Liver (tissue), 3 donors: ENCODE measurements at regions not wholly inside any gene's neighbourhood (a gene's known extent, or its start where the extent isn't known, plus 50 kb on each side); places are given as distances from the start of the nearest gene placed in this dataset.

Source experiments
- EGR1 ChIP-seq, 2 donors: IDR thresholded peaks; 2 replicates each; pipeline ENCODE4 v1.6.1; 2016 to 2018; ENCODE audit warnings: antibody characterized with exemption in 2 of 2, low read depth in 2 of 2
- FOXA1 ChIP-seq: IDR thresholded peaks from 2 replicates; pipeline ENCODE4 v1.6.1; 2016; ENCODE audit warnings: antibody characterized with exemption
- GABPA ChIP-seq, 2 donors: IDR thresholded peaks in 1 of 2; conservative IDR thresholded peaks in 1 of 2; 2 replicates each; pipeline ENCODE4 v1.6.1; 2016; ENCODE audit warnings: antibody characterized with exemption in 2 of 2, mild to moderate bottlenecking in 1 of 2, moderate library complexity in 1 of 2
- JUND ChIP-seq, 2 donors: IDR thresholded peaks; 2 replicates each; pipeline ENCODE4 v1.6.1; 2016; ENCODE audit warnings: antibody characterized with exemption in 2 of 2
- RAD21 ChIP-seq, 2 donors: IDR thresholded peaks; 2 replicates each; pipeline ENCODE4 v1.6.1; 2016; ENCODE audit warnings: antibody characterized with exemption in 2 of 2, mild to moderate bottlenecking in 2 of 2
- RXRA ChIP-seq, 2 donors: IDR thresholded peaks; 2 replicates each; pipeline ENCODE4 v1.6.1; 2017 to 2018; ENCODE audit warnings: antibody characterized with exemption in 2 of 2, mild to moderate bottlenecking in 1 of 2
- SP1 ChIP-seq: IDR thresholded peaks from 2 replicates; pipeline ENCODE4 v1.6.1; 2018; ENCODE audit warnings: antibody characterized with exemption, mild to moderate bottlenecking
- TAF1 ChIP-seq: conservative IDR thresholded peaks from 2 replicates; pipeline ENCODE4 v1.6.1; 2016; ENCODE audit warnings: antibody characterized with exemption, mild to moderate bottlenecking
- YY1 ChIP-seq: IDR thresholded peaks from 2 replicates; pipeline ENCODE4 v1.6.1; 2016; ENCODE audit warnings: antibody characterized with exemption, mild to moderate bottlenecking
- TF ChIP-seq, protein P1 (sequence below): IDR thresholded peaks from 2 replicates; pipeline ENCODE4 v1.6.1; 2016; ENCODE audit warnings: antibody characterized with exemption
- TF ChIP-seq, protein P2 (sequence below): fragments of 150-350 bp; IDR thresholded peaks from 2 replicates; pipeline ENCODE4 v1.5.1; 2017; ENCODE audit warnings: improper control_type of control experiment, low read depth, low read length; ENCODE audit not compliant: missing input control
- TF ChIP-seq, protein P3 (sequence below): IDR thresholded peaks from 2 replicates; pipeline ENCODE4 v1.6.1; 2016; ENCODE audit warnings: antibody characterized with exemption, mild to moderate bottlenecking
- TF ChIP-seq, protein P4 (sequence below): IDR thresholded peaks from 2 replicates; pipeline ENCODE4 v1.6.1; 2016; ENCODE audit warnings: antibody characterized with exemption
- TF ChIP-seq, protein P5 (sequence below): IDR thresholded peaks from 2 replicates; pipeline ENCODE4 v1.6.1; 2016; ENCODE audit warnings: antibody characterized with exemption
- donor health status: healthy.
- donor health status: healthy.

DNA sequence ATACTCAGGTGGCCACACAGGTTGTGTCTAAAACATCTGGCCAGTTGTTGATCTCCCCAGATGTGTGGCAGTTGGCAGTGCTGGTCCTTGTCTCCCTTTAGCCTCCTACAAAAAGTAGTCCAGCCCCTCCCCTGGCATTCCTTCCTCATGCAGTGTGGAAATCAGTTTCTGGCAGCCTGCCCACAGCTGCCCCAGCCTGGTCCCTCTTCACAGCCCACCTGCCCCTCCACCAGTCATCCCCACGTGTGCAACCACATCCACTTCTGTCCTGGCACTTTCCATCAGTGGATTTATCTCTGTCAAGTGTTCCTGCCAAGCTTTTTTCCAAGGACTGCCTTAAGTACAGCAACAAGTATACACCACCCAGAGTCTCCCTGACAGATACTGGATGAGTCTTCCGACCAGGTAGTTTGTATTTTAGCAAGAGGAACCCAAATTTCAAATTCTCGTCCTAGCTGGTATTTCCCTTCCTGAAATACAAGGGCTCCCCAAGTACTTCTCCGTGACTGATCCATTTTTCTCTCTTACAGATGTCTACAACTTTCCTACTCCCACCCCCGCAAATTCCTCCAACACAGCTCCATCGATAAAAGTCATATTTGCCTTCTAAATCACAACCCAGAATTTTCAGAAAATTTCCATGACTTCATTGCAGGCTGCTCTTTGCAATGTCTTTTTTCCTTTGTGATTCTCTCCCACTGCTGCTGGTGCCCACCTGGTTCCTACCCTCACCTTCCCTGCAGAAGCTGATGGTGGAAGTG is 313.5 kb downstream of the FOXO1 start:
- TF ChIP-seq RAD21 (IDR thresholded peaks at IDR 0.05) (no peak), FOXA1 (no peak), YY1 (no peak), SP1 (no peak), TAF1 (no peak), JUND (IDR thresholded peaks at IDR 0.05) (no peak), GABPA (IDR thresholded peaks at IDR 0.05 in 1 of 2, conservative IDR thresholded peaks at IDR 0.05 in 1 of 2) (no peak), EGR1 (IDR thresholded peaks at IDR 0.05; ENCODE audit: low read depth in 2 of 2) (no peak), RXRA (IDR thresholded peaks at IDR 0.05) (no peak)
- TF ChIP-seq, protein P1, sequence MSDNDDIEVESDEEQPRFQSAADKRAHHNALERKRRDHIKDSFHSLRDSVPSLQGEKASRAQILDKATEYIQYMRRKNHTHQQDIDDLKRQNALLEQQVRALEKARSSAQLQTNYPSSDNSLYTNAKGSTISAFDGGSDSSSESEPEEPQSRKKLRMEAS: no peak
- TF ChIP-seq, protein P2, sequence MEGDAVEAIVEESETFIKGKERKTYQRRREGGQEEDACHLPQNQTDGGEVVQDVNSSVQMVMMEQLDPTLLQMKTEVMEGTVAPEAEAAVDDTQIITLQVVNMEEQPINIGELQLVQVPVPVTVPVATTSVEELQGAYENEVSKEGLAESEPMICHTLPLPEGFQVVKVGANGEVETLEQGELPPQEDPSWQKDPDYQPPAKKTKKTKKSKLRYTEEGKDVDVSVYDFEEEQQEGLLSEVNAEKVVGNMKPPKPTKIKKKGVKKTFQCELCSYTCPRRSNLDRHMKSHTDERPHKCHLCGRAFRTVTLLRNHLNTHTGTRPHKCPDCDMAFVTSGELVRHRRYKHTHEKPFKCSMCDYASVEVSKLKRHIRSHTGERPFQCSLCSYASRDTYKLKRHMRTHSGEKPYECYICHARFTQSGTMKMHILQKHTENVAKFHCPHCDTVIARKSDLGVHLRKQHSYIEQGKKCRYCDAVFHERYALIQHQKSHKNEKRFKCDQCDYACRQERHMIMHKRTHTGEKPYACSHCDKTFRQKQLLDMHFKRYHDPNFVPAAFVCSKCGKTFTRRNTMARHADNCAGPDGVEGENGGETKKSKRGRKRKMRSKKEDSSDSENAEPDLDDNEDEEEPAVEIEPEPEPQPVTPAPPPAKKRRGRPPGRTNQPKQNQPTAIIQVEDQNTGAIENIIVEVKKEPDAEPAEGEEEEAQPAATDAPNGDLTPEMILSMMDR: no peak
- TF ChIP-seq, protein P3, sequence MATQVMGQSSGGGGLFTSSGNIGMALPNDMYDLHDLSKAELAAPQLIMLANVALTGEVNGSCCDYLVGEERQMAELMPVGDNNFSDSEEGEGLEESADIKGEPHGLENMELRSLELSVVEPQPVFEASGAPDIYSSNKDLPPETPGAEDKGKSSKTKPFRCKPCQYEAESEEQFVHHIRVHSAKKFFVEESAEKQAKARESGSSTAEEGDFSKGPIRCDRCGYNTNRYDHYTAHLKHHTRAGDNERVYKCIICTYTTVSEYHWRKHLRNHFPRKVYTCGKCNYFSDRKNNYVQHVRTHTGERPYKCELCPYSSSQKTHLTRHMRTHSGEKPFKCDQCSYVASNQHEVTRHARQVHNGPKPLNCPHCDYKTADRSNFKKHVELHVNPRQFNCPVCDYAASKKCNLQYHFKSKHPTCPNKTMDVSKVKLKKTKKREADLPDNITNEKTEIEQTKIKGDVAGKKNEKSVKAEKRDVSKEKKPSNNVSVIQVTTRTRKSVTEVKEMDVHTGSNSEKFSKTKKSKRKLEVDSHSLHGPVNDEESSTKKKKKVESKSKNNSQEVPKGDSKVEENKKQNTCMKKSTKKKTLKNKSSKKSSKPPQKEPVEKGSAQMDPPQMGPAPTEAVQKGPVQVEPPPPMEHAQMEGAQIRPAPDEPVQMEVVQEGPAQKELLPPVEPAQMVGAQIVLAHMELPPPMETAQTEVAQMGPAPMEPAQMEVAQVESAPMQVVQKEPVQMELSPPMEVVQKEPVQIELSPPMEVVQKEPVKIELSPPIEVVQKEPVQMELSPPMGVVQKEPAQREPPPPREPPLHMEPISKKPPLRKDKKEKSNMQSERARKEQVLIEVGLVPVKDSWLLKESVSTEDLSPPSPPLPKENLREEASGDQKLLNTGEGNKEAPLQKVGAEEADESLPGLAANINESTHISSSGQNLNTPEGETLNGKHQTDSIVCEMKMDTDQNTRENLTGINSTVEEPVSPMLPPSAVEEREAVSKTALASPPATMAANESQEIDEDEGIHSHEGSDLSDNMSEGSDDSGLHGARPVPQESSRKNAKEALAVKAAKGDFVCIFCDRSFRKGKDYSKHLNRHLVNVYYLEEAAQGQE: no peak
- TF ChIP-seq, protein P4, sequence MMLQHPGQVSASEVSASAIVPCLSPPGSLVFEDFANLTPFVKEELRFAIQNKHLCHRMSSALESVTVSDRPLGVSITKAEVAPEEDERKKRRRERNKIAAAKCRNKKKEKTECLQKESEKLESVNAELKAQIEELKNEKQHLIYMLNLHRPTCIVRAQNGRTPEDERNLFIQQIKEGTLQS: no peak
- TF ChIP-seq, protein P5, sequence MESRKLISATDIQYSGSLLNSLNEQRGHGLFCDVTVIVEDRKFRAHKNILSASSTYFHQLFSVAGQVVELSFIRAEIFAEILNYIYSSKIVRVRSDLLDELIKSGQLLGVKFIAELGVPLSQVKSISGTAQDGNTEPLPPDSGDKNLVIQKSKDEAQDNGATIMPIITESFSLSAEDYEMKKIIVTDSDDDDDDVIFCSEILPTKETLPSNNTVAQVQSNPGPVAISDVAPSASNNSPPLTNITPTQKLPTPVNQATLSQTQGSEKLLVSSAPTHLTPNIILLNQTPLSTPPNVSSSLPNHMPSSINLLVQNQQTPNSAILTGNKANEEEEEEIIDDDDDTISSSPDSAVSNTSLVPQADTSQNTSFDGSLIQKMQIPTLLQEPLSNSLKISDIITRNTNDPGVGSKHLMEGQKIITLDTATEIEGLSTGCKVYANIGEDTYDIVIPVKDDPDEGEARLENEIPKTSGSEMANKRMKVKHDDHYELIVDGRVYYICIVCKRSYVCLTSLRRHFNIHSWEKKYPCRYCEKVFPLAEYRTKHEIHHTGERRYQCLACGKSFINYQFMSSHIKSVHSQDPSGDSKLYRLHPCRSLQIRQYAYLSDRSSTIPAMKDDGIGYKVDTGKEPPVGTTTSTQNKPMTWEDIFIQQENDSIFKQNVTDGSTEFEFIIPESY: no peak
